ENCODE measurements at regions not wholly inside any gene's neighbourhood (a gene's known extent, or its start where the extent isn't known, plus 50 kb on each side); places are given as distances from the start of the nearest gene placed in this dataset.

DNA sequence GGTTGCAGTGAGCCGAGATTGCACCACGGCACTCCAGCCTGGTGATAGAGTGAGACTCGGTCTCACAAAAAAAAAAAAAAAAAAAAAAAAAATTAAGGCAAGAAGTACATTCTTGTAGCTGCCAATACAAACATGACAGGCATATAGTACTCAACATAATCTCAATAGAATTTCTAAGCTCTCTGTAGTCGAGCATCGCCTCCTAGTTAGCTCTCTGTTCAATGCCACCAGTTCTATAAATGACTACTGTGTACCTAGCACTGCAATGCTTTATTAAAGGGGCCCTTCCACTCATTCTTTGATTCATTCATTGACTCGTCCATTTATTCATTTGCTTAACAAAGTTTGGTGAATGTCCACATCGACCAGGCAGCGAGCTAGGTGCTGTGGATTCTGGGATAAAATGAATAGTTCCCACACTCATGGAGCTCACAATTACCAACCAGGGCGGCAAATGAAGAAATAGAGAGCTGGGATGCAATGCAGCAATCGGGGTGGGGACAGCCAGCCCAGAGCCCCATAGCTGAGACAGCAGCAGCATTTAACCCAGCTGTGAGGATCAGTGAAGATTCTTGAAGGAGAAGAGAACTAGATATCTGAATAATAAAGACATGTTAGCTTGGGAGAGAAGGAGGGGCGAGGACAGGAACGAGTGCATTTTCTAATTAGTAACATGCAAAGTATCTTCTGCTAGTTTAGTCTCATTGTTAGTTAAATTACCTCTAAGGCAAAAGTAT lies 349.8 kb downstream of the LPIN1 start:
- no peak for TF ChIP-seq POLR2A (IDR thresholded peaks at IDR 0.05; ENCODE audit: low read depth, low read length)
- TF ChIP-seq TAF1 (IDR thresholded peaks at IDR 0.05; ENCODE audit: borderline replicate concordance, low read depth, low read length), result no peak
- no peak for TF ChIP-seq POLR2AphosphoS5 (IDR thresholded peaks at IDR 0.05; ENCODE audit: low read depth, low read length)
